K562 (cell line): ENCODE measurements at regions not wholly inside any gene's neighbourhood (a gene's known extent, or its start where the extent isn't known, plus 50 kb on each side); places are given as distances from the start of the nearest gene placed in this dataset.

Experiments
- CBX3 ChIP-seq, 2 experiments: IDR thresholded peaks; 1 replicate in 1 of 2; 2 replicates in 1 of 2; pipeline ENCODE4 v1.6.1; 2012; ENCODE audit warnings: inconsistent platforms in 2 of 2, low read length in 2 of 2, borderline replicate concordance in 1 of 2, control low read depth in 1 of 2
- CREB5 ChIP-seq: fragments of 250-450 bp; sonication (Bioruptor Pico); IDR thresholded peaks from 2 replicates; pipeline ENCODE4 v1.5.0; 2020; ENCODE audit warnings: mild to moderate bottlenecking
- GABPA ChIP-seq: fragments of 200-800 bp; sonication (Bioruptor generic); conservative IDR thresholded peaks from 2 replicates; pipeline ENCODE4 v1.6.1; 2016; ENCODE audit warnings: low read depth, missing genetic modification characterization, missing compliant biosample characterization
- GTF2B ChIP-seq: IDR thresholded peaks from 2 replicates; pipeline ENCODE4 v1.6.1; 2011; ENCODE audit not compliant: insufficient read length; ENCODE audit errors: extremely low read depth
- HIVEP1 ChIP-seq: fragments of 250-450 bp; sonication (Bioruptor Pico); IDR thresholded peaks from 2 replicates; pipeline ENCODE4 v1.4.0; 2020; ENCODE audit warnings: mild to moderate bottlenecking
- IRF9 ChIP-seq: fragments of 450-650 bp; IDR thresholded peaks from 2 replicates; pipeline ENCODE4 v1.6.1; 2016; ENCODE audit warnings: missing biosample characterization, missing genetic modification characterization
- MYBL2 ChIP-seq, 2 experiments: fragments of 450-650 bp in 1 of 2; sonication (generic) in 1 of 2; formaldehyde crosslinking in 1 of 2; IDR thresholded peaks; 2 replicates each; pipeline versions ENCODE4 v1.6.1 to v1.8.1; 2017 to 2022; ENCODE audit warnings: borderline replicate concordance in 1 of 2, inconsistent platforms in 1 of 2, low read depth in 1 of 2, mild to moderate bottlenecking in 1 of 2, missing genetic modification reagents in 1 of 2, moderate library complexity in 1 of 2
- PHB ChIP-seq: fragments of 250-450 bp; sonication (Bioruptor Pico); IDR thresholded peaks from 2 replicates; pipeline ENCODE4 v1.5.0; 2021
- PHF8 ChIP-seq: fragments of 200-600 bp; sonication (generic); IDR thresholded peaks from 2 replicates; pipeline ENCODE4 v1.6.1; 2012; ENCODE audit warnings: mixed run types, mild to moderate bottlenecking, inconsistent platforms, low read length, moderate library complexity, borderline replicate concordance
- RAD51 ChIP-seq: fragments of 450-650 bp; IDR thresholded peaks from 2 replicates; pipeline ENCODE4 v1.7.1; 2016; ENCODE audit warnings: low read depth, mild to moderate bottlenecking, borderline replicate concordance
- SIX5 ChIP-seq, 2 experiments: IDR thresholded peaks; 2 replicates each; pipeline ENCODE4 v1.6.1; 2011; ENCODE audit warnings: low read length in 2 of 2, borderline replicate concordance in 1 of 2, low read depth in 1 of 2, mild to moderate bottlenecking in 1 of 2, moderate library complexity in 1 of 2; ENCODE audit not compliant: insufficient read depth in 1 of 2
- SMAD1 ChIP-seq: fragments of 150-350 bp; IDR thresholded peaks from 2 replicates; pipeline ENCODE4 v1.6.1; 2014; ENCODE audit warnings: low read length, low read depth; ENCODE audit not compliant: partially characterized antibody
- SMAD3 ChIP-seq: fragments of 450-650 bp; formaldehyde crosslinking; conservative IDR thresholded peaks from 2 replicates; pipeline ENCODE4 v1.4.0; 2020; ENCODE audit warnings: mild to moderate bottlenecking
- SOX6 ChIP-seq: fragments of 450-650 bp; IDR thresholded peaks from 2 replicates; pipeline ENCODE4 v1.6.1; 2014; ENCODE audit warnings: mild to moderate bottlenecking
- SP2 ChIP-seq: IDR thresholded peaks from 2 replicates; pipeline ENCODE4 v1.6.1; 2011; ENCODE audit warnings: mild to moderate bottlenecking, low read depth, low read length, moderate library complexity; ENCODE audit not compliant: poor library complexity, severe bottlenecking; ENCODE audit errors: extremely low read depth
- U2AF2 ChIP-seq: fragments of 200-400 bp; formaldehyde crosslinking; optimal IDR thresholded peaks from 2 replicates; pipeline ENCODE3; 2017; ENCODE audit warnings: low read depth, mild to moderate bottlenecking, low read length
- XRCC5 ChIP-seq: fragments of 200-400 bp; formaldehyde crosslinking; IDR thresholded peaks from 2 replicates; pipeline ENCODE4 v1.6.1; 2017; ENCODE audit warnings: low read depth, mild to moderate bottlenecking, low read length
- ZFP36 ChIP-seq: fragments of 150-350 bp; IDR thresholded peaks from 2 replicates; pipeline ENCODE4 v1.6.1; 2018; ENCODE audit warnings: low read length, low read depth; ENCODE audit not compliant: partially characterized antibody
- ZNF41 ChIP-seq: fragments of 250-450 bp; sonication (Bioruptor Pico); conservative IDR thresholded peaks from 2 replicates; pipeline ENCODE4 v1.4.0; 2020; ENCODE audit warnings: mild to moderate bottlenecking
- ZNF766 ChIP-seq: fragments of 200-800 bp; sonication (Bioruptor generic); conservative IDR thresholded peaks from 2 replicates; pipeline ENCODE4 v1.6.1; 2016; ENCODE audit warnings: missing genetic modification characterization, missing compliant biosample characterization
- TF ChIP-seq, protein P1 (sequence below): sonication (generic); formaldehyde crosslinking; IDR thresholded peaks from 2 replicates; pipeline ENCODE4 v1.8.1; 2023; ENCODE audit warnings: mild to moderate bottlenecking, missing genetic modification reagents

DNA sequence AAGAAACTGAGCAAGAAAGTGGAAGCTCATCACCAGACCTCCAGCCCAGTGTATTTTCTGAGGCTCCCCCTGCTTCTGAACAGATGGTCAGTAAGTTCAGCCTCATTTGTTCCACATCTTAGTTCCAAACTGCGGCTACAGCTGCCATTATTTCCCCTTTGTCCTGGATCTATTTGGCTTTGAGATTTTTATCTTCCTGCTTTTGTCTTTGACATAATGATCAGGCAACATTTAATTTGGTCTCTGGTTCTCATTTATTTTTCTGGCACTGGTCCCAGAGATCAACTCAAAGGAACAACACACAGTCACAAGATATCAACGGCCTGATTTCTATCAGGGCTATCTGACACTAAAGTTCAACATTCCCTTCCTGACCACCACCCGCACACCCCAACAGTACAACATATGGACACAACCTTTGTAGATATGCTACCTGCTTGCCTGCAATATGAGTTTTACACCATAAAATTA is 137.5 kb downstream of the FAM76B start (continued):
- TF ChIP-seq, protein P1, sequence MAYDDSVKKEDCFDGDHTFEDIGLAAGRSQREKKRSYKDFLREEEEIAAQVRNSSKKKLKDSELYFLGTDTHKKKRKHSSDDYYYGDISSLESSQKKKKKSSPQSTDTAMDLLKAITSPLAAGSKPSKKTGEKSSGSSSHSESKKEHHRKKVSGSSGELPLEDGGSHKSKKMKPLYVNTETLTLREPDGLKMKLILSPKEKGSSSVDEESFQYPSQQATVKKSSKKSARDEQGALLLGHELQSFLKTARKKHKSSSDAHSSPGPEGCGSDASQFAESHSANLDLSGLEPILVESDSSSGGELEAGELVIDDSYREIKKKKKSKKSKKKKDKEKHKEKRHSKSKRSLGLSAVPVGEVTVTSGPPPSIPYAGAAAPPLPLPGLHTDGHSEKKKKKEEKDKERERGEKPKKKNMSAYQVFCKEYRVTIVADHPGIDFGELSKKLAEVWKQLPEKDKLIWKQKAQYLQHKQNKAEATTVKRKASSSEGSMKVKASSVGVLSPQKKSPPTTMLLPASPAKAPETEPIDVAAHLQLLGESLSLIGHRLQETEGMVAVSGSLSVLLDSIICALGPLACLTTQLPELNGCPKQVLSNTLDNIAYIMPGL = no peak
- TF ChIP-seq ZNF41 (CRISPR knock-in tag) (no peak), ZNF766 (CRISPR knock-in tag) (0 out of 2 replicates have a peak, but pooled peaks have one; percentile 25), SIX5 (IDR thresholded peaks at IDR 0.05; ENCODE audit: borderline replicate concordance in 1 of 2, insufficient read depth in 1 of 2, low read depth in 1 of 2, low read length in 2 of 2) (no peak), SMAD3 (CRISPR knock-in tag) (no peak), CBX3 (IDR thresholded peaks at IDR 0.05; ENCODE audit: borderline replicate concordance in 1 of 2, low read length in 2 of 2) (no peak), ZFP36 (no peak), HIVEP1 (no peak), CREB5 (CRISPR knock-in tag) (no peak), IRF9 (tag) (no peak), PHB (CRISPR knock-in tag) (no peak), SP2 (no peak), U2AF2 (no peak), XRCC5 (no peak), SOX6 (peak; percentile 90), MYBL2 (IDR thresholded peaks at IDR 0.05; ENCODE audit: low read depth) (no peak), MYBL2 (CRISPR knock-in tag; IDR thresholded peaks at IDR 0.05; ENCODE audit: borderline replicate concordance) (no peak), GTF2B (no peak), RAD51 (no peak), GABPA (tag) (no peak; the same call in 1 of the 2 replicates), PHF8 (no peak), SMAD1 (no peak)
